ENCODE measurements at regions not wholly inside any gene's neighbourhood (a gene's known extent, or its start where the extent isn't known, plus 50 kb on each side); places are given as distances from the start of the nearest gene placed in this dataset.
"Not testable (repeated sequence)": the region's sequence is repeated elsewhere in the genome, so short reads cannot be mapped to it uniquely, and the experiment has no call there.

DNA sequence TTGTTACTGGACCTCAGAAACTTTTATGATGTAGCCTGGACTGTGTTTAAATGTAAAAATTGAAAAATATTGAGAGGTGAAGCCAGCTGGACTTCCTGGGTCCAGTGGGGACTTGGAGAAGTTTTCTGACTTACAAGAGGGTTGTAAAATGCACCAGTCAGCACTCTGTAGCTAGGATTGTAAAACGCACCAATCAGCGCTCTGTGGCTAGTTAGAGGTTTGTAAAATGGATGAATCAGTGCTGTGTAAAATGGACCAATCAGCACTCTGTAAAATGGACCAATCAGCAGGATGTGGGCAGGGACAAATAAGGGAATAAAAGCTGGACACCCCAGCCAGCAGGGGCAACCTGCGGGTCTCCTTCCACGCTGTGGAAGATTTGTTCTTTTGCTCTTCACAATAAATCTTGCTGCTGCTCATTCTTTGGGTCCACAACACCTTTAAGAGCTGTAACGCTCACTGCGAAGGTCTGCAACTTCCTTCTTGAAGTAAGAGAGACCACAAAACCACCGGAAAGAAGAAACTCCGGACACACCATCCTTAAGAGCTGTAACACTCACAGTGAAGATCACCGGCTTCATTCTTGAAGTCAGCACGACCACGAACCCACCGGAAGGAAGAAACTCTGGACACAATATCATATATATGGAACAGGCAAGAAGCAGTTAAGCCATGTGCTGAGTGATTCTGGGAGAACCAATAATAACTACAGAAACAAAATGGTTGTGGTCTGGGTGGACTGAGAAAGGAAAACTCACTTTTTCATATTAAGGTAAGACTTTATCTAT lies 201.3 kb downstream of the GABRG2 start:
- Histone ChIP-seq H3K36me3 (ENCODE audit: control insufficient read depth, insufficient read depth, low read length) (no peaks in the 10 kb centered on the region), H3K4me3 (ENCODE audit: low read depth, low read length) (no peak overlapping the region), H3K27me3 (ENCODE audit: control insufficient read depth, insufficient read depth, low read length) (no peaks in the 10 kb centered on the region)
- no peak for DNase-seq (ENCODE audit: low read depth)
- TF ChIP-seq, protein P1, sequence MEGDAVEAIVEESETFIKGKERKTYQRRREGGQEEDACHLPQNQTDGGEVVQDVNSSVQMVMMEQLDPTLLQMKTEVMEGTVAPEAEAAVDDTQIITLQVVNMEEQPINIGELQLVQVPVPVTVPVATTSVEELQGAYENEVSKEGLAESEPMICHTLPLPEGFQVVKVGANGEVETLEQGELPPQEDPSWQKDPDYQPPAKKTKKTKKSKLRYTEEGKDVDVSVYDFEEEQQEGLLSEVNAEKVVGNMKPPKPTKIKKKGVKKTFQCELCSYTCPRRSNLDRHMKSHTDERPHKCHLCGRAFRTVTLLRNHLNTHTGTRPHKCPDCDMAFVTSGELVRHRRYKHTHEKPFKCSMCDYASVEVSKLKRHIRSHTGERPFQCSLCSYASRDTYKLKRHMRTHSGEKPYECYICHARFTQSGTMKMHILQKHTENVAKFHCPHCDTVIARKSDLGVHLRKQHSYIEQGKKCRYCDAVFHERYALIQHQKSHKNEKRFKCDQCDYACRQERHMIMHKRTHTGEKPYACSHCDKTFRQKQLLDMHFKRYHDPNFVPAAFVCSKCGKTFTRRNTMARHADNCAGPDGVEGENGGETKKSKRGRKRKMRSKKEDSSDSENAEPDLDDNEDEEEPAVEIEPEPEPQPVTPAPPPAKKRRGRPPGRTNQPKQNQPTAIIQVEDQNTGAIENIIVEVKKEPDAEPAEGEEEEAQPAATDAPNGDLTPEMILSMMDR (IDR thresholded peaks at IDR 0.05; ENCODE audit: insufficient read depth, low read length, poor library complexity, severe bottlenecking): no peak

DNA sequence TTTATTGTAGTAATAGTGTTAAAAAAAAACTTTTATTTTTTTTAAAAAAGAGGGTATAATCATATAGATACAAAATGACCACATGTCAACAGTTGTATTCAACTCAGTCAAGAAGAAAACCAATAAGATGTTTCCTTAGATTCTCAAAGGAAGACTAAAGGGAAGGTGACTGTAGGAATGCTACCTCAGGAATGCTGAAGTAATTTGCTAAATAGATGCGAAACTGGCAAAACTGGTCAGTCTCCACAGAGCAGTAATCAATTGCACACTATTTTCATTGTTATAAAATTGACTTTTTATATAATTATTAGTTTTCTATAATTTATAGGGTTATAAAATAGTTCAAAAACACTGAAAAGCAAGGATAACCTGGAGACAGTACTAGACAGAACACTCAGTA lies 204.8 kb downstream of the GABRG2 start:
- DNase-seq (ENCODE audit: low read depth): no peak
- TF ChIP-seq, protein P1 (IDR thresholded peaks at IDR 0.05; ENCODE audit: insufficient read depth, low read length, poor library complexity, severe bottlenecking): no peak
- no peaks in the 10 kb centered on the region for H3K36me3 ChIP-seq (ENCODE audit: control insufficient read depth, insufficient read depth, low read length)
- no peaks in the 10 kb centered on the region for H3K27me3 ChIP-seq (ENCODE audit: control insufficient read depth, insufficient read depth, low read length)
- no peak overlapping the region for H3K4me3 ChIP-seq (ENCODE audit: low read depth, low read length)

DNA sequence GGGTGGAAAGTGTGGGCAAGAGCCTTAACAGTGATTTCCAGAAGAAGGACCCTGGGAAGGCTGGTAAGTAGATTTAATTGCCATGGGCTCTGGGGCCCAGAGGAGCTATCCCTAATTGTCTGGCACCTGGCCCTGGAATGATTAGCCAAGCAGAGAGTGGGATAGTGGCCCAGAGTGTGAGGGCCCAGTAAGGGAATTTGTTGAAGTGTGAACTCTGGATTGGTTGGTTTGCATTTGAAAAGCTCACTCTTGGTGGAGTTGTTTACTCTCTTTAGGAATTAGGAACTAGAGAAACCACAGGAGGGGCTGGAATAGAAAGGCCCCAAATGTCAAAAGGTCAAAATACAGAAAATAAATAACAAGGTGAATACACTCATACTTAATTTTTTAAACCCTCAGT lies 207.1 kb downstream of the GABRG2 start:
- H3K4me3 ChIP-seq (ENCODE audit: low read depth, low read length): no peak overlapping the region
- no peak for DNase-seq (ENCODE audit: low read depth)
- H3K36me3 ChIP-seq (ENCODE audit: control insufficient read depth, insufficient read depth, low read length): no peaks in the 10 kb centered on the region
- TF ChIP-seq, protein P1 (IDR thresholded peaks at IDR 0.05; ENCODE audit: insufficient read depth, low read length, poor library complexity, severe bottlenecking): no peak
- H3K27me3 ChIP-seq (ENCODE audit: control insufficient read depth, insufficient read depth, low read length): no peaks in the 10 kb centered on the region

DNA sequence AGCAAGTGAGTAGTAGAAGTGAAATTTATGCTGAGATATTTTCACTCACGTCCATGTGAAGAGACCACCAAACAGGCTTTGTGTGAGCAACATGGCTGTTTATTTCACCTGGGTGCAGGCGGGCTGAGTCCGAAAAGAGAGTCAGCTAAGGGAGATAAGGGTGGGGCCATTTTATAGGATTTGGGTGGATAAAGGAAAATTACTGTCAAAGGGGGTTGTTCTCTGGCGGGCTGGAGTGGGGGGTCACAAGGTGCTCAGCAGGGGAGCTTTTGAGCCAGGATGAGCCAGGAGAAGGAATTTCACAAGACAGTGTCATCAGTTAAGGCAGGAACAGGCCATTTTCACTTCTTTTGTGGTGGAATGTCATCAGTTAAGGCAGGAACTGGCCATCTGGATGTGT lies 207.8 kb downstream of the GABRG2 start:
- not testable (repeated sequence) for H3K27me3 ChIP-seq (ENCODE audit: control insufficient read depth, insufficient read depth, low read length); H3K36me3 ChIP-seq (ENCODE audit: control insufficient read depth, insufficient read depth, low read length); DNase-seq (ENCODE audit: low read depth); H3K4me3 ChIP-seq (ENCODE audit: low read depth, low read length)

DNA sequence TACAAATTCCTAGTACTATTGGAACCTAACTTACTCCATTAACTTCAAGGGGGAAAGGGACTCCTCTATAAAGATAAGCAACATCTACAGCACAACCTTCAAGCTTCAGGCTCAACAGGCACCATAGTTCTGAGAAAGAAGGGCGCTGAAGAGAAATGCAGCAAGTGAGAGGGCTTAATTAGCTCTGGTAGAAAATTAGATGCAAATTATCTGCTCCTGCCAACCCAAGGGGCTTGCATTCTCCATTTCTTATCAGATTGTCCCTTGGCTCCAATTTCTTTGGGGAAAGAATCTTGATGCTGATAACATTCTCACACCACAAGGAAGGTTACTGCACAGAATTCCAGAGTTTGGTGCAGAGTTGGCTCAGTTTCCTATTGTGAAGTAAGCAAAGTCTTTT lies 214.6 kb downstream of the GABRG2 start:
- Histone ChIP-seq H3K27me3 (ENCODE audit: control insufficient read depth, insufficient read depth, low read length) (no peaks in the 10 kb centered on the region), H3K36me3 (ENCODE audit: control insufficient read depth, insufficient read depth, low read length) (no peaks in the 10 kb centered on the region), H3K4me3 (ENCODE audit: low read depth, low read length) (no peak overlapping the region)
- TF ChIP-seq, protein P1 (IDR thresholded peaks at IDR 0.05; ENCODE audit: insufficient read depth, low read length, poor library complexity, severe bottlenecking): no peak
- DNase-seq (ENCODE audit: low read depth): no peak

DNA sequence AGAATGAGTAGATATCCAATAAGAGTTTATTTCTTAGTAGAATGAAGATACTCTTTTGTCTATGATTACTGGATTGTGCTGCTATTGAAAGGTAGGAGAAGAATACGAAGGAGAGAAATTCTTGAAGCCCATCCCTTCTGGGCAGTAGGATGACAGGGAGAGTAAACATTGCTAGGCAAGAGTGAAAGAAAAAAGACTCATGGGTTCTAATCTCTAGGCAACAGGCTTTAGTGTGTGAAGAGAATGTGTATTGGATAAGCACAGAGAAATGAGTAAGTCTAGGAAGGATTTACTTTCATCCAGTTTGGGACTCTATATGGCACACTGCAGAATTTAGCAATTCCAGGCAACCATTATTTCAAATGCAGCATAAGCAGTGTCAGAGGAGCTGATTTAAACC lies 216.0 kb downstream of the GABRG2 start:
- Histone ChIP-seq H3K4me3 (ENCODE audit: low read depth, low read length) (no peak overlapping the region), H3K27me3 (ENCODE audit: control insufficient read depth, insufficient read depth, low read length) (no peaks in the 10 kb centered on the region), H3K36me3 (ENCODE audit: control insufficient read depth, insufficient read depth, low read length) (no peaks in the 10 kb centered on the region)
- no peak for DNase-seq (ENCODE audit: low read depth)
- TF ChIP-seq, protein P1 (IDR thresholded peaks at IDR 0.05; ENCODE audit: insufficient read depth, low read length, poor library complexity, severe bottlenecking): no peak
